ENCODE measurements at regions not wholly inside any gene's neighbourhood (a gene's known extent, or its start where the extent isn't known, plus 50 kb on each side); places are given as distances from the start of the nearest gene placed in this dataset.

- no peak overlapping the region for H3K27ac ChIP-seq (ENCODE audit: low read depth, low read length)
- H3K4me3 Mint-ChIP-seq = no peak overlapping the region
- no peaks in the 10 kb centered on the region for H3K9me3 ChIP-seq (ENCODE audit: control insufficient read depth, low read length)
- H3K27ac Mint-ChIP-seq = no peak overlapping the region
- H3K27me3 ChIP-seq (ENCODE audit: control insufficient read depth, insufficient read depth, low read length, poor library complexity, severe bottlenecking) = no peaks in the 10 kb centered on the region
- H3K4me3 ChIP-seq (ENCODE audit: low read length) = no peak overlapping the region
- peaks cover 19% of the 10 kb centered on the region for H3K9me3 Mint-ChIP-seq
- H3K27me3 Mint-ChIP-seq (ENCODE audit: insufficient read depth) = no peaks in the 10 kb centered on the region
- H3K4me1 ChIP-seq (ENCODE audit: control insufficient read depth, insufficient read depth, low read length) = no peaks in the 10 kb centered on the region
- H3K36me3 Mint-ChIP-seq (ENCODE audit: low read depth) = peaks cover 2% of the 10 kb centered on the region
- H3K9ac ChIP-seq (ENCODE audit: extremely low read depth, low read length, poor library complexity, severe bottlenecking) = no peak overlapping the region
- WGBS, 2 experiments (ENCODE audit: insufficient coverage in 1 of 2, insufficient read length in 1 of 2) = 85 to 100% methylated on average over 1 to 4 of the region's 5 CpGs
- H3K4me1 Mint-ChIP-seq = no peaks in the 10 kb centered on the region
- no peak for TF ChIP-seq CTCF (conservative IDR thresholded peaks at IDR 0.05)
- H3K36me3 ChIP-seq (ENCODE audit: control insufficient read depth, insufficient read depth, low read length) = no peaks in the 10 kb centered on the region
- no peak for DNase-seq
Measured at GRCh38 chr13:104196611-104197010, 1130.4 kb upstream of the SLC10A2 start.

GRCh38 chr13:104181526-104182231 lies 1115.5 kb upstream of the SLC10A2 start:
- no peaks in the 10 kb centered on the region for H3K9me3 ChIP-seq (ENCODE audit: control insufficient read depth, low read length)
- H3K27ac Mint-ChIP-seq = peak overlapping the region; percentile 67
- no peaks in the 10 kb centered on the region for H3K36me3 Mint-ChIP-seq (ENCODE audit: low read depth)
- H3K27me3 ChIP-seq (ENCODE audit: control insufficient read depth, insufficient read depth, low read length, poor library complexity, severe bottlenecking) = no peaks in the 10 kb centered on the region
- H3K4me3 Mint-ChIP-seq = no peak overlapping the region
- no peaks in the 10 kb centered on the region for H3K36me3 ChIP-seq (ENCODE audit: control insufficient read depth, insufficient read depth, low read length)
- no peak overlapping the region for H3K9ac ChIP-seq (ENCODE audit: extremely low read depth, low read length, poor library complexity, severe bottlenecking)
- no peaks in the 10 kb centered on the region for H3K4me1 Mint-ChIP-seq
- H3K4me3 ChIP-seq (ENCODE audit: low read length) = no peak overlapping the region
- DNase-seq = no peak
- no peaks in the 10 kb centered on the region for H3K4me1 ChIP-seq (ENCODE audit: control insufficient read depth, insufficient read depth, low read length)
- no peaks in the 10 kb centered on the region for H3K27me3 Mint-ChIP-seq (ENCODE audit: insufficient read depth)
- TF ChIP-seq CTCF (conservative IDR thresholded peaks at IDR 0.05) = no peak
- H3K27ac ChIP-seq (ENCODE audit: low read depth, low read length) = no peak overlapping the region
- WGBS, 2 experiments (ENCODE audit: insufficient coverage in 1 of 2, insufficient read length in 1 of 2) = 94 to 100% methylated on average over 2 of the region's 3 CpGs
- peaks cover 18% of the 10 kb centered on the region for H3K9me3 Mint-ChIP-seq

DNA sequence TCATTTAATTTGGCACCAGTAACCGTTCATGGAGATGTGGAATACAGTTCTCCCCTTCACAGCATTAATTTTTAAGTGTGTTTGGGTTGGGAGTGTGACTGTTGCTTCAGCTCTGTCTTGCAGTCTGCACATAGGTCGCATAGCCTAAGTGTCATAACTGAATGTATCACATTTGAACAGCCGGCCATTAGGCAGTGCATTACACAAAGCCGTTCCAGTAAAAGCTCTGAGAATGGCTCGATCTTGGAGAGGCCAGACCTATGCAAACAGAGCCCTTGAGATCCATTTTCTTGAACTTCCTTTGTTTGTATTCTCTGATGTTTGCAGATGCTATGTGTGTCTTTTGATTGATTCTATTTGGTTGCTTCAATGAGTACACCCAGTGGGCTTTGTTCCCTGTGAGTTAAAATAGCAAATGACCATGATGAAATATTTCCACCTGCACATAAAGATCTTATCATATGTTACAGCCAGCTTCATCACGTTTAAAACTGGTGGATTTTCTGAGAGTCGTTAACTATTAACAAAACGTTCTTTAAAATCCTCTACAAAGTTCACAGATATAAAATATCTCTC lies 1104.9 kb upstream of the SLC10A2 start:
- no peaks in the 10 kb centered on the region for H3K36me3 Mint-ChIP-seq (ENCODE audit: low read depth)
- Histone ChIP-seq H3K9me3 (ENCODE audit: control insufficient read depth, low read length) (no peaks in the 10 kb centered on the region), H3K9ac (ENCODE audit: extremely low read depth, low read length, poor library complexity, severe bottlenecking) (no peak overlapping the region), H3K27me3 (ENCODE audit: control insufficient read depth, insufficient read depth, low read length, poor library complexity, severe bottlenecking) (no peaks in the 10 kb centered on the region), H3K36me3 (ENCODE audit: control insufficient read depth, insufficient read depth, low read length) (no peaks in the 10 kb centered on the region), H3K4me3 (ENCODE audit: low read length) (no peak overlapping the region), H3K4me1 (ENCODE audit: control insufficient read depth, insufficient read depth, low read length) (no peaks in the 10 kb centered on the region), H3K27ac (ENCODE audit: low read depth, low read length) (no peak overlapping the region)
- WGBS, 2 experiments (ENCODE audit: insufficient coverage in 1 of 2, insufficient read length in 1 of 2) = 90 to 94% methylated on average over 6 to 8 of the region's 8 CpGs
- no peaks in the 10 kb centered on the region for H3K9me3 Mint-ChIP-seq
- TF ChIP-seq CTCF (conservative IDR thresholded peaks at IDR 0.05) = no peak
- H3K4me1 Mint-ChIP-seq = no peaks in the 10 kb centered on the region
- no peak overlapping the region for H3K27ac Mint-ChIP-seq
- DNase-seq = no peak
- no peak overlapping the region for H3K4me3 Mint-ChIP-seq
- H3K27me3 Mint-ChIP-seq (ENCODE audit: insufficient read depth) = no peaks in the 10 kb centered on the region

Data from endodermal cell (in vitro differentiated cells).